Endodermal cell (in vitro differentiated cells): ENCODE measurements at regions not wholly inside any gene's neighbourhood (a gene's known extent, or its start where the extent isn't known, plus 50 kb on each side); places are given as distances from the start of the nearest gene placed in this dataset.

Source experiments
- DNase-seq: peaks from one replicate; pipeline ENCODE4 v3.0.0-alpha.2; 2017
- H3K27ac ChIP-seq: 2 replicates; pipeline ENCODE4 v1.5.1; 2013; ENCODE audit warnings: mild to moderate bottlenecking, low read depth, low read length, moderate library complexity
- H3K27me3 ChIP-seq: 2 replicates; pipeline ENCODE4 v1.6.1; 2013; ENCODE audit warnings: mild to moderate bottlenecking, low read length, moderate library complexity; ENCODE audit not compliant: insufficient read depth, control insufficient read depth, poor library complexity, severe bottlenecking
- H3K36me3 ChIP-seq: 2 replicates; pipeline ENCODE4 v1.7.0; 2013; ENCODE audit warnings: mild to moderate bottlenecking, low read length, moderate library complexity; ENCODE audit not compliant: control insufficient read depth, insufficient read depth
- H3K4me1 ChIP-seq: one replicate; pipeline ENCODE4 v1.7.0; 2013; ENCODE audit warnings: low read length; ENCODE audit not compliant: control insufficient read depth, insufficient read depth
- H3K4me3 ChIP-seq: 2 replicates; pipeline ENCODE4 v1.5.1; 2013; ENCODE audit warnings: mild to moderate bottlenecking, low read length, moderate library complexity
- H3K9ac ChIP-seq: 2 replicates; pipeline ENCODE4 v1.6.1; 2013; ENCODE audit warnings: mild to moderate bottlenecking, low read length, moderate library complexity; ENCODE audit not compliant: poor library complexity, severe bottlenecking; ENCODE audit errors: extremely low read depth
- H3K9me3 ChIP-seq: 2 replicates; pipeline ENCODE4 v1.6.1; 2013; ENCODE audit warnings: mild to moderate bottlenecking, low read length, moderate library complexity; ENCODE audit not compliant: control insufficient read depth
- H3K27ac Mint-ChIP-seq: 2 replicates; pipeline ENCODE4 v1.8.0; 2020; ENCODE audit warnings: mixed read lengths
- H3K27me3 Mint-ChIP-seq: 2 replicates; pipeline ENCODE4 v1.8.0; 2021; ENCODE audit warnings: mild to moderate bottlenecking, mixed read lengths; ENCODE audit not compliant: insufficient read depth
- H3K36me3 Mint-ChIP-seq: 2 replicates; pipeline ENCODE4 v1.8.0; 2020; ENCODE audit warnings: low read depth, mixed read lengths
- H3K4me1 Mint-ChIP-seq: 2 replicates; pipeline ENCODE4 v1.8.0; 2020; ENCODE audit warnings: mixed read lengths
- H3K4me3 Mint-ChIP-seq: 2 replicates; pipeline ENCODE4 v1.8.0; 2020; ENCODE audit warnings: mild to moderate bottlenecking, moderate library complexity, mixed read lengths
- H3K9me3 Mint-ChIP-seq: 2 replicates; pipeline ENCODE4 v1.8.0; 2020; ENCODE audit warnings: mild to moderate bottlenecking, mixed read lengths
- WGBS, 2 experiments: methylation state at CpG; one replicate each; pipeline versions ENCODE4 v1.1.5 to v1.1.7; 2013; ENCODE audit warnings: missing lambda C conversion rate in 2 of 2, mixed read lengths in 1 of 2; ENCODE audit not compliant: insufficient coverage in 1 of 2, insufficient read length in 1 of 2; 5-methylcytosine and 5-hydroxymethylcytosine counted together
- TF ChIP-seq, protein P1 (sequence below): fragments of 200-600 bp; sonication (generic); conservative IDR thresholded peaks from 2 replicates; pipeline ENCODE4 v1.5.0; 2021; ENCODE audit warnings: antibody characterized with exemption, mild to moderate bottlenecking

DNA sequence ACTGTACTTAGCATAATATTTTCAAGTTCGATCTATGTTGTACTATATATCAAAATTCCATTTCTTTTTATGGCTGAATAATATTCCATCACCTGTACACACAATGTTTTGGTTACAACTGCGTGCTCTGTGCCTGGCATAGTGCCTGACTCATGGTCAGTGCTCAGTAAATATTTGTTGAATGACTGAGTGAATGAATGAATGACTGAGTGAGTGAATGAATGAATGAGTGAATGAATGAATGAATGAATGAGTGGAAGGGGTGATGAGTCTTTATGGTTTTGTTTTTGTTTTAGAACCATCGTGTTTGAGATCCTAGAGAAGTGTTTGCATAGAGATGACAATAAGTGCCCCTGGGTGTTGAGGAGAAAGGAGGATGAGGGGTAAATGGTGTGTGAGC lies 155.3 kb downstream of the MRM1 start:
- 93 to 96% methylated on average over 3 of the region's 3 CpGs for WGBS, 2 experiments

DNA sequence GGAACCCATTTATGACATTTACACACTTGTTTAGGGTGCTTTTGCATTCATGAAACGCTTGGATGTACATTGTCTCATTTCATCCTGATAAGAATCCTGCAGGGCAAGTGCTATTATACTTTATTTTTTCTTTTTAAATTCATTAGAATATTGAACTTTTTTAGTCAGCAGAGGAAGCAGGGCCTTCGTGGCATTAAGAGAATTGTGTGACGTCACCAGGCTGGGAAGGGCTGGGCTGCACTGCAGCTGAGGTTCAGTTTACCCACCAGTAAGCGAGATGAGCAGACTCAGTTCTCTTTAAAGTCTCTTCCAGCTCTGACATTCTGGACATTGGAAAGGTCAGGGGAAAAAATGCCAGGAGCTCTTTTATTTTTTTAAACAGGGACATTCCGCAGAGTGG lies 159.0 kb downstream of the MRM1 start:
- WGBS, 2 experiments, result 89 to 100% methylated on average over 4 to 5 of the region's 5 CpGs
- H3K9me3 Mint-ChIP-seq, result peaks cover 15% of the 10 kb centered on the region

More for the DNA sequence above, 155.3 kb downstream of the MRM1 start:
- H3K36me3 ChIP-seq, result no peaks in the 10 kb centered on the region
- Mint-ChIP-seq H3K36me3 (peaks cover 3% of the 10 kb centered on the region), H3K4me1 (peaks cover 5% of the 10 kb centered on the region), H3K27ac (no peak overlapping the region), H3K27me3 (peaks cover 3% of the 10 kb centered on the region), H3K9me3 (peaks cover 15% of the 10 kb centered on the region), H3K4me3 (no peak overlapping the region)
- H3K4me3 ChIP-seq, result no peak overlapping the region
- H3K9ac ChIP-seq, result no peak overlapping the region
- no peak for DNase-seq
- no peaks in the 10 kb centered on the region for H3K27me3 ChIP-seq
- no peaks in the 10 kb centered on the region for H3K9me3 ChIP-seq
- H3K27ac ChIP-seq, result no peak overlapping the region
- H3K4me1 ChIP-seq, result no peaks in the 10 kb centered on the region
- TF ChIP-seq, protein P1, sequence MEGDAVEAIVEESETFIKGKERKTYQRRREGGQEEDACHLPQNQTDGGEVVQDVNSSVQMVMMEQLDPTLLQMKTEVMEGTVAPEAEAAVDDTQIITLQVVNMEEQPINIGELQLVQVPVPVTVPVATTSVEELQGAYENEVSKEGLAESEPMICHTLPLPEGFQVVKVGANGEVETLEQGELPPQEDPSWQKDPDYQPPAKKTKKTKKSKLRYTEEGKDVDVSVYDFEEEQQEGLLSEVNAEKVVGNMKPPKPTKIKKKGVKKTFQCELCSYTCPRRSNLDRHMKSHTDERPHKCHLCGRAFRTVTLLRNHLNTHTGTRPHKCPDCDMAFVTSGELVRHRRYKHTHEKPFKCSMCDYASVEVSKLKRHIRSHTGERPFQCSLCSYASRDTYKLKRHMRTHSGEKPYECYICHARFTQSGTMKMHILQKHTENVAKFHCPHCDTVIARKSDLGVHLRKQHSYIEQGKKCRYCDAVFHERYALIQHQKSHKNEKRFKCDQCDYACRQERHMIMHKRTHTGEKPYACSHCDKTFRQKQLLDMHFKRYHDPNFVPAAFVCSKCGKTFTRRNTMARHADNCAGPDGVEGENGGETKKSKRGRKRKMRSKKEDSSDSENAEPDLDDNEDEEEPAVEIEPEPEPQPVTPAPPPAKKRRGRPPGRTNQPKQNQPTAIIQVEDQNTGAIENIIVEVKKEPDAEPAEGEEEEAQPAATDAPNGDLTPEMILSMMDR, result no peak

DNA sequence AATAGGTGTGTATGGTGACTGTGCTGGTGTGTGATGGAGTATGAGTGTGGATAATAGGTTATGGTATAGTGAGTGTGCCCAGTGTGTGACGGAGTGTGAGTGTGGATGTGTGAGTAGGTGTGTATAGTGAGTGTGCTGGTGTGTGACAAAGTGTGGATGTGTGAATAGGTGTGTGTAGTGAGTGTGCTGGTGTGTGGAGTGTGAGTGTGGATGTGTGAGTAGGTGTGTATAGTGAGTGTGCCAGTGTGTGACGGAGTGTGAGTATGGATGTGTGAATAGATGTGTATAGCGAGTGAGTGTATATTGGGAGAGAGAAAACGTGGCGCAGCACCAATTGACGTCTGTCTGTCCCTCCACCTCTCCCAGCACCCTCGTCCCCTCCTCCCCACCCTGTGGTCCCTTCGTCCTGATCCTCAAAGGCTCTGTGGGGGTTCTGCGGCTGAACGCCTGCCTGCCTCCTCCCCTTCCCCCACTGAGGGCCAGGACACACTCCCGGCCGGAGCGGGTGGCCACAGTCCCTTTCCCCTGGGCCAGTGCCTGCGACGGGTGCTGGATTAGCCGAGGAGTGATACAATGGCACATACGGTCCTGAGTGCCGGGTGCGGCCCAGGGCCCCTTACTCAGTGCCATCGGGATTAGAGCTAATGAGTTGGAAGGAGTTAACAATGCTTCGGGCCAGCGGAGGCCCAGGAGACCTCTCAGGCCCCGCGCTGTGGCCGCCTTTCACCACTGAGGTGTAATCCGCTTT lies 160.0 kb downstream of the MRM1 start:
- Mint-ChIP-seq H3K27ac (no peak overlapping the region), H3K36me3 (peaks cover 3% of the 10 kb centered on the region), H3K4me1 (peaks cover 10% of the 10 kb centered on the region), H3K4me3 (no peak overlapping the region), H3K9me3 (peaks cover 15% of the 10 kb centered on the region), H3K27me3 (no peaks in the 10 kb centered on the region)
- no peaks in the 10 kb centered on the region for H3K27me3 ChIP-seq
- H3K4me1 ChIP-seq, result no peaks in the 10 kb centered on the region
- 81 to 83% methylated on average over 9 to 26 of the region's 26 CpGs for WGBS, 2 experiments
- H3K9ac ChIP-seq, result no peak overlapping the region
- no peak overlapping the region for H3K27ac ChIP-seq
- no peaks in the 10 kb centered on the region for H3K9me3 ChIP-seq
- TF ChIP-seq, protein P1, result no peak
- no peak for DNase-seq
- H3K36me3 ChIP-seq, result no peaks in the 10 kb centered on the region
- H3K4me3 ChIP-seq, result no peak overlapping the region

More for the DNA sequence above, 159.0 kb downstream of the MRM1 start:
- H3K4me1 Mint-ChIP-seq, result peaks cover 10% of the 10 kb centered on the region
- H3K9ac ChIP-seq, result no peak overlapping the region
- no peak overlapping the region for H3K4me3 ChIP-seq
- H3K4me3 Mint-ChIP-seq, result no peak overlapping the region
- H3K4me1 ChIP-seq, result no peaks in the 10 kb centered on the region
- H3K27ac Mint-ChIP-seq, result no peak overlapping the region
- no peak overlapping the region for H3K27ac ChIP-seq
- no peaks in the 10 kb centered on the region for H3K9me3 ChIP-seq
- H3K36me3 Mint-ChIP-seq, result peaks cover 3% of the 10 kb centered on the region
- no peaks in the 10 kb centered on the region for H3K36me3 ChIP-seq
- TF ChIP-seq, protein P1, result no peak
- no peaks in the 10 kb centered on the region for H3K27me3 ChIP-seq
- DNase-seq, result no peak
- H3K27me3 Mint-ChIP-seq, result no peaks in the 10 kb centered on the region
